Lower leg skin (tissue), 3 donors: ENCODE measurements at regions not wholly inside any gene's neighbourhood (a gene's known extent, or its start where the extent isn't known, plus 50 kb on each side); places are given as distances from the start of the nearest gene placed in this dataset.

Experiments used
- CTCF ChIP-seq, 3 donors: fragments of 450-650 bp; IDR thresholded peaks; one replicate each; pipeline ENCODE4 v1.5.1; 2016; ENCODE audit warnings: antibody characterized with exemption in 3 of 3, mild to moderate bottlenecking in 3 of 3, moderate library complexity in 2 of 3
- POLR2A ChIP-seq, 2 donors: fragments of 450-650 bp; IDR thresholded peaks; one replicate each; pipeline ENCODE4 v1.6.1; 2016 to 2017; ENCODE audit warnings: antibody characterized with exemption in 2 of 2, mild to moderate bottlenecking in 1 of 2, moderate library complexity in 1 of 2

DNA sequence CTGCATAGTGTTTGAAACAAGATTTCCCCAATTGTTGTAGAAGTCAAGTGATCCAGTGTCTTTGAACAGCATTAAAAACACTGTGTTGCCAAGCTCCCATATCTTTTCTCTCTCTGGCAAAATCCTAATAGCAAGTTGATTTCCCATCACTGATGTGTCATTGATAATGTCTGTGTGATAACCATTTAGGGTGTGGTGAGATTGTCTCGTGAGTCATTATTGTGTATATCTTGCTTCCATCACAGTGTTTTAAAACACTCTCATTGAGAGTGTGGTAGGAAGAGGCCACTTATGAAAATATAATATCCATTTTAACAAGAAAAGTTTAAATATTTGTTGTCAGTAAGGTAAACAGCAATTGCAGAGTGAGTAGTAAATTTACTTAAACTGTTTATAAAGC lies 74.7 kb downstream of the PRORP start:
- no peak for TF ChIP-seq CTCF (IDR thresholded peaks at IDR 0.05)
- no peak for TF ChIP-seq POLR2A (IDR thresholded peaks at IDR 0.05)
